ENCODE measurements at regions not wholly inside any gene's neighbourhood (a gene's known extent, or its start where the extent isn't known, plus 50 kb on each side); places are given as distances from the start of the nearest gene placed in this dataset.

GRCh38 chr6:164195278-164195941 is 780.9 kb downstream of the QKI start:
- Histone ChIP-seq H3K4me1 (ENCODE audit: control insufficient read depth, insufficient read depth, low read length) (no peaks in the 10 kb centered on the region), H3K27me3 (ENCODE audit: control insufficient read depth, insufficient read depth, low read length, poor library complexity, severe bottlenecking) (no peaks in the 10 kb centered on the region), H3K4me3 (ENCODE audit: insufficient read depth, low read depth, low read length) (no peak overlapping the region), H3K36me3 (ENCODE audit: control insufficient read depth, insufficient read depth, low read length) (no peaks in the 10 kb centered on the region), H3K27ac (ENCODE audit: insufficient read depth, low read depth, low read length, poor library complexity, severe bottlenecking) (no peak overlapping the region), H3K9me3 (ENCODE audit: control insufficient read depth, low read length) (no peaks in the 10 kb centered on the region)
- 90 to 93% methylated on average over 5 to 6 of the region's 6 CpGs for WGBS, 2 experiments

DNA sequence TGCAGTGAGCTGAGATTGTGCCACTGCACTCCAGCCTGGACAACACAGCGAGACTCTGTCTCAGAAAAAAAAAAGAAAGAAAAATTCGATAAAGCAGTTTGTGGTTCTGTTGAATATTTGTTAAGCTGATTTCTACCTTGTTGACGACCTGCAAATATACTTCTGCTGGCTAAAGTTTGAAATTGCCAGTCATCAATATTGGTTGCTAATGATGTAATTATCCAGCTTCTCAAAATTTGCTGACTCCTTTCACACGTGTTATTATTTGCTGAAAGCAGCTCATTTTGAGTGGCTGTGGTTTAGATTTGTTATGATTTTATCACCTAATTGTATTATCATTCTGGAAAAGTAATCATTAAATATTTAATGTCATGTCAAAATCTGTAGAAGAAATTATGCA is 774.3 kb downstream of the QKI start:
- Histone ChIP-seq H3K9me3 (ENCODE audit: control insufficient read depth, low read length) (no peaks in the 10 kb centered on the region), H3K36me3 (ENCODE audit: control insufficient read depth, insufficient read depth, low read length) (no peaks in the 10 kb centered on the region), H3K27ac (ENCODE audit: insufficient read depth, low read depth, low read length, poor library complexity, severe bottlenecking) (no peak overlapping the region), H3K27me3 (ENCODE audit: control insufficient read depth, insufficient read depth, low read length, poor library complexity, severe bottlenecking) (no peaks in the 10 kb centered on the region), H3K4me1 (ENCODE audit: control insufficient read depth, insufficient read depth, low read length) (no peaks in the 10 kb centered on the region), H3K4me3 (ENCODE audit: insufficient read depth, low read depth, low read length) (no peak overlapping the region)
- 91 to 96% methylated on average over 3 to 4 of the region's 4 CpGs for WGBS, 2 experiments

GRCh38 chr6:164185471-164185871 is 771.0 kb downstream of the QKI start:
- Histone ChIP-seq H3K27ac (ENCODE audit: insufficient read depth, low read depth, low read length, poor library complexity, severe bottlenecking) (no peak overlapping the region), H3K4me3 (ENCODE audit: insufficient read depth, low read depth, low read length) (no peak overlapping the region), H3K4me1 (ENCODE audit: control insufficient read depth, insufficient read depth, low read length) (no peaks in the 10 kb centered on the region), H3K9me3 (ENCODE audit: control insufficient read depth, low read length) (no peaks in the 10 kb centered on the region), H3K27me3 (ENCODE audit: control insufficient read depth, insufficient read depth, low read length, poor library complexity, severe bottlenecking) (no peaks in the 10 kb centered on the region), H3K36me3 (ENCODE audit: control insufficient read depth, insufficient read depth, low read length) (no peaks in the 10 kb centered on the region)
- WGBS, 2 experiments = 83 to 84% methylated on average over 7 of the region's 7 CpGs

DNA sequence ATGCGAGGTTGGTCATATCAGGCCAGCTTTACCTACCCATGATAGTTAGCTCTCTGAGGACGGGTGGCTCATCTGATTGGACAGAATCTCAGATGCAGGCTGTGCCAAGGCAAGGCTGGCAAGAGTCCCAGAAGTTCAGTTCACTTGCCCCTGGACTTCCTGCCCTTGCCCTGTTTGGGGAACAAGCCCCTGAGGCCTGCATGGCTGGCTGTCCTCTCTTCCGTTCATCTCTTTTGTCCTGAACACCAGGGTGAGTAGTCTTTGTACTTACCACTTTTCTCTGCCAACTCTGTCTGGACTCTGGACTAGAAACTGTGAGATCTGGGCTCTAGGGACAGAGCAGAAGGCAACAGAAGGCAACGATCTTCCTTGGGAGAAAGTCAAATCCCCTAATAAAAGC is 769.9 kb downstream of the QKI start:
- H3K4me1 ChIP-seq (ENCODE audit: control insufficient read depth, insufficient read depth, low read length) = no peaks in the 10 kb centered on the region
- 83 to 86% methylated on average over 4 of the region's 4 CpGs for WGBS, 2 experiments
- H3K27ac ChIP-seq (ENCODE audit: insufficient read depth, low read depth, low read length, poor library complexity, severe bottlenecking) = no peak overlapping the region
- no peaks in the 10 kb centered on the region for H3K36me3 ChIP-seq (ENCODE audit: control insufficient read depth, insufficient read depth, low read length)
- H3K27me3 ChIP-seq (ENCODE audit: control insufficient read depth, insufficient read depth, low read length, poor library complexity, severe bottlenecking) = no peaks in the 10 kb centered on the region
- H3K9me3 ChIP-seq (ENCODE audit: control insufficient read depth, low read length) = no peaks in the 10 kb centered on the region
- no peak overlapping the region for H3K4me3 ChIP-seq (ENCODE audit: insufficient read depth, low read depth, low read length)

- H3K9me3 ChIP-seq (ENCODE audit: control insufficient read depth, low read length) = no peaks in the 10 kb centered on the region
- no peak overlapping the region for H3K4me3 ChIP-seq (ENCODE audit: insufficient read depth, low read depth, low read length)
- H3K36me3 ChIP-seq (ENCODE audit: control insufficient read depth, insufficient read depth, low read length) = no peaks in the 10 kb centered on the region
- H3K27me3 ChIP-seq (ENCODE audit: control insufficient read depth, insufficient read depth, low read length, poor library complexity, severe bottlenecking) = no peaks in the 10 kb centered on the region
- 96 to 97% methylated on average over 6 of the region's 6 CpGs for WGBS, 2 experiments
- no peaks in the 10 kb centered on the region for H3K4me1 ChIP-seq (ENCODE audit: control insufficient read depth, insufficient read depth, low read length)
- no peak overlapping the region for H3K27ac ChIP-seq (ENCODE audit: insufficient read depth, low read depth, low read length, poor library complexity, severe bottlenecking)
Observed at GRCh38 chr6:164183556-164184123, 769.1 kb downstream of the QKI start.

DNA sequence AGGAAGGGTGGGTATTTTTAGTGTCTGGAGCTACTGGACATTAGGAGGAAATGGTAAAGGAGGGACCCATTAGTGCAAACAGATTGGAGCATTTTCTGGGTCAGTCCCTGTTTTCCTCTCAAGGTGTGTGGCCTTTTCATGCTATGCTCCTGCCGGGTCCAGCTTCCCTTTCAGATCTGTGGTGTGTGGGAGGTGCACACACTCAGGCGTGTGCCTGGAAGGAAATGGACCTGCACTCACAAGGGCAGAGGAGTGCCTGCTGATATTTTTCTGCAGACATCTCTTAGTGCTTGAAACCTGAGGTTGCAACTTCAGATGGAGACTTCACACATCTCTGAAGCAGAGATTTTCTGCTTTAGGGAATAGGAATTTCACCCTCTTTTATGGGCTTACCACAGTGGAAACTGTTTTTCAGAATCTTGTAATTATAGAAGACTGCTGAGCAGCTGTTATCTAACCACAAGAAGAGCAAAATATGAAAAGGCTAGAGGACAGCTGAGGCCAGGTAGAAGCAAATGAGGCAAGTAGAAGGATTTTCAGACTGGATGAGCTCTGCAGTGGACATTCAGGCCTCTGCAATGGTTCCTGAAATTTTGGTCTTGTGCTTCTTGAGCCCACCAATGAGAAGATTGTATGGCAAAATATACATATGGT is 764.3 kb downstream of the QKI start:
- Histone ChIP-seq H3K9me3 (ENCODE audit: control insufficient read depth, low read length) (no peaks in the 10 kb centered on the region), H3K4me3 (ENCODE audit: insufficient read depth, low read depth, low read length) (no peak overlapping the region), H3K4me1 (ENCODE audit: control insufficient read depth, insufficient read depth, low read length) (no peaks in the 10 kb centered on the region), H3K36me3 (ENCODE audit: control insufficient read depth, insufficient read depth, low read length) (no peaks in the 10 kb centered on the region), H3K27me3 (ENCODE audit: control insufficient read depth, insufficient read depth, low read length, poor library complexity, severe bottlenecking) (no peaks in the 10 kb centered on the region), H3K27ac (ENCODE audit: insufficient read depth, low read depth, low read length, poor library complexity, severe bottlenecking) (no peak overlapping the region)
- WGBS, 2 experiments = 97% methylated on average over 2 of the region's 2 CpGs

DNA sequence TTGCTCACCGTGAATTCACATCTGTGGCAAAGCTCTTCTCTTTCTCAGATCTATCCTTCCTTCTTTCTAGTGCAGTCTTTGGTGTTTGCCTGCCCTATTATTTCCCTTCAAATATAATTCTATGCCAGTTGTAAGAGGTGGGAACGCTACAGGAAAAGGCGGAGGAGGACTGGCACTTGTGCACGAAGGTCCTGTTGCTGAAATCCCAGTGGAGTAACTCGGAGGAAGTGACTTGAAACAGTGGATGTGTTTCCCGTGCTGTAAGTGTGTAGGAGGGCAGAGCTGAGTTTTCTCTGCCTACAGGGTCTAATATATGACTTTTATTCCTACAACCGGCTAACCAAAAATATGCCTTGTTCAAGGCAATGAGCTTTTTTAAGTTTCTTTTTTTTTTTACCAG is 754.8 kb downstream of the QKI start:
- H3K36me3 ChIP-seq (ENCODE audit: control insufficient read depth, insufficient read depth, low read length) = no peaks in the 10 kb centered on the region
- no peaks in the 10 kb centered on the region for H3K27me3 ChIP-seq (ENCODE audit: control insufficient read depth, insufficient read depth, low read length, poor library complexity, severe bottlenecking)
- no peak overlapping the region for H3K4me3 ChIP-seq (ENCODE audit: insufficient read depth, low read depth, low read length)
- H3K9me3 ChIP-seq (ENCODE audit: control insufficient read depth, low read length) = no peaks in the 10 kb centered on the region
- WGBS, 2 experiments = 93 to 100% methylated on average over 6 to 7 of the region's 7 CpGs
- H3K4me1 ChIP-seq (ENCODE audit: control insufficient read depth, insufficient read depth, low read length) = no peaks in the 10 kb centered on the region
- H3K27ac ChIP-seq (ENCODE audit: insufficient read depth, low read depth, low read length, poor library complexity, severe bottlenecking) = no peak overlapping the region

GRCh38 chr6:164168595-164168994 is 754.1 kb downstream of the QKI start:
- Histone ChIP-seq H3K9me3 (ENCODE audit: control insufficient read depth, low read length) (no peaks in the 10 kb centered on the region), H3K27ac (ENCODE audit: insufficient read depth, low read depth, low read length, poor library complexity, severe bottlenecking) (no peak overlapping the region), H3K4me1 (ENCODE audit: control insufficient read depth, insufficient read depth, low read length) (no peaks in the 10 kb centered on the region), H3K4me3 (ENCODE audit: insufficient read depth, low read depth, low read length) (no peak overlapping the region), H3K36me3 (ENCODE audit: control insufficient read depth, insufficient read depth, low read length) (no peaks in the 10 kb centered on the region), H3K27me3 (ENCODE audit: control insufficient read depth, insufficient read depth, low read length, poor library complexity, severe bottlenecking) (no peaks in the 10 kb centered on the region)
- 95 to 97% methylated on average over 5 to 6 of the region's 6 CpGs for WGBS, 2 experiments

GRCh38 chr6:164167873-164168405 is 753.4 kb downstream of the QKI start:
- no peaks in the 10 kb centered on the region for H3K4me1 ChIP-seq (ENCODE audit: control insufficient read depth, insufficient read depth, low read length)
- H3K9me3 ChIP-seq (ENCODE audit: control insufficient read depth, low read length) = no peaks in the 10 kb centered on the region
- no peaks in the 10 kb centered on the region for H3K27me3 ChIP-seq (ENCODE audit: control insufficient read depth, insufficient read depth, low read length, poor library complexity, severe bottlenecking)
- no peak overlapping the region for H3K4me3 ChIP-seq (ENCODE audit: insufficient read depth, low read depth, low read length)
- no peaks in the 10 kb centered on the region for H3K36me3 ChIP-seq (ENCODE audit: control insufficient read depth, insufficient read depth, low read length)
- H3K27ac ChIP-seq (ENCODE audit: insufficient read depth, low read depth, low read length, poor library complexity, severe bottlenecking) = no peak overlapping the region
- WGBS, 2 experiments = 93% methylated on average over 8 of the region's 8 CpGs

DNA sequence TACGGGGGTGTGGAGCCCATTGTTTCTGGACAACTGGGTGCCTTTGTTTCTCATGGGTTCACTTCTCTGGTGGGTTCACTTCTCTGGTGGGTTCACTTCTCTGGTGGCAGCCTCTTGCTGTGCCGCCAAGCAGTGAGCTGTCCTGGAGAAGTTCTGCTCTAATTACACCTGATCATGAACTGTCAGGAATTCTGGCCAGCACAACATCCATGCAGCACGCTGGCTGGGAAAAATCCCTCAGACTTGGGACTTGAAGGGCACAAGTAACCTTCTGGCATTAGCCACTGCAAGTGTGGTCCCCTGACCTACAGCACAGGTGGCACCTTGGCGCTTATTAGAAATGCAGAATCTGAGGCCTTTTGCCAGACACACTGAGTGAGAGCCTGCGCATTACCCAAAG is 752.5 kb downstream of the QKI start:
- Histone ChIP-seq H3K27ac (ENCODE audit: insufficient read depth, low read depth, low read length, poor library complexity, severe bottlenecking) (no peak overlapping the region), H3K4me3 (ENCODE audit: insufficient read depth, low read depth, low read length) (no peak overlapping the region), H3K4me1 (ENCODE audit: control insufficient read depth, insufficient read depth, low read length) (no peaks in the 10 kb centered on the region), H3K36me3 (ENCODE audit: control insufficient read depth, insufficient read depth, low read length) (no peaks in the 10 kb centered on the region), H3K9me3 (ENCODE audit: control insufficient read depth, low read length) (no peaks in the 10 kb centered on the region), H3K27me3 (ENCODE audit: control insufficient read depth, insufficient read depth, low read length, poor library complexity, severe bottlenecking) (no peaks in the 10 kb centered on the region)
- WGBS, 2 experiments = 95 to 97% methylated on average over 5 of the region's 5 CpGs
